Fibroblast of lung (primary cell): ENCODE measurements at regions not wholly inside any gene's neighbourhood (a gene's known extent, or its start where the extent isn't known, plus 50 kb on each side); places are given as distances from the start of the nearest gene placed in this dataset.

Source experiments
- DNase-seq, 2 donors: peaks; one replicate each; pipeline versions ENCODE4 v3.0.0 to v3.0.0-alpha.2; 2010; ENCODE audit warnings: low read depth in 2 of 2
- H2AFZ ChIP-seq: 2 replicates; pipeline ENCODE4 v1.5.1; 2012; ENCODE audit warnings: low read length, control low read depth, inconsistent platforms
- H3K27ac ChIP-seq: 2 replicates; pipeline ENCODE4 v1.5.1; 2011; ENCODE audit warnings: low read length, control low read depth; ENCODE audit not compliant: insufficient read depth
- H3K27me3 ChIP-seq: 2 replicates; pipeline ENCODE4 v1.5.1; 2011; ENCODE audit warnings: mild to moderate bottlenecking, low read length; ENCODE audit not compliant: control insufficient read depth, insufficient read depth
- H3K36me3 ChIP-seq: 2 replicates; pipeline ENCODE4 v1.5.1; 2011; ENCODE audit warnings: low read length; ENCODE audit not compliant: control insufficient read depth, insufficient read depth
- H3K4me1 ChIP-seq: 2 replicates; pipeline ENCODE4 v1.5.1; 2011; ENCODE audit warnings: low read length; ENCODE audit not compliant: control insufficient read depth, insufficient read depth; ENCODE audit errors: extremely low read depth
- H3K4me2 ChIP-seq: 2 replicates; pipeline ENCODE4 v1.5.1; 2011; ENCODE audit warnings: low read length, control low read depth; ENCODE audit not compliant: insufficient read depth; ENCODE audit errors: extremely low read depth
- H3K4me3 ChIP-seq, 4 experiments: fragments of 200-600 bp in 1 of 4; sonication (generic) in 1 of 4; replicated peaks in 1 of 4; 2 replicates each; pipeline ENCODE4 v1.5.1; 2011 to 2016; ENCODE audit warnings: low read length in 4 of 4, low read depth in 3 of 4, mild to moderate bottlenecking in 3 of 4, control low read depth in 2 of 4, inconsistent platforms in 1 of 4, mixed read lengths in 1 of 4; ENCODE audit not compliant: insufficient read depth in 1 of 4; ENCODE audit errors: control extremely low read depth in 1 of 4
- H3K79me2 ChIP-seq: 2 replicates; pipeline ENCODE4 v1.5.1; 2012; ENCODE audit warnings: mild to moderate bottlenecking, low read length, inconsistent platforms; ENCODE audit not compliant: control insufficient read depth, insufficient read depth
- H3K9ac ChIP-seq: 2 replicates; pipeline ENCODE4 v1.5.1; 2011; ENCODE audit warnings: mild to moderate bottlenecking, low read length, control low read depth; ENCODE audit not compliant: insufficient read depth
- H3K9me3 ChIP-seq: 2 replicates; pipeline ENCODE4 v1.5.1; 2012; ENCODE audit warnings: low read depth, low read length; ENCODE audit not compliant: control insufficient read depth, insufficient read depth
- H4K20me1 ChIP-seq: 2 replicates; pipeline ENCODE4 v1.5.1; 2011; ENCODE audit warnings: low read length; ENCODE audit not compliant: control insufficient read depth, insufficient read depth; ENCODE audit errors: extremely low read depth
- CTCF ChIP-seq, 2 donors: IDR thresholded peaks in 1 of 2; conservative IDR thresholded peaks in 1 of 2; 1 replicate in 1 of 2; 2 replicates in 1 of 2; pipeline ENCODE4 v1.5.1; 2011 to 2012; ENCODE audit warnings: low read length in 2 of 2, control low read depth in 1 of 2, inconsistent platforms in 1 of 2, low read depth in 1 of 2, mild to moderate bottlenecking in 1 of 2
- EZH2 ChIP-seq: IDR thresholded peaks from 2 replicates; pipeline ENCODE4 v1.5.1; 2012; ENCODE audit warnings: low read length, control low read depth, mild to moderate bottlenecking; ENCODE audit errors: missing control alignments

DNA sequence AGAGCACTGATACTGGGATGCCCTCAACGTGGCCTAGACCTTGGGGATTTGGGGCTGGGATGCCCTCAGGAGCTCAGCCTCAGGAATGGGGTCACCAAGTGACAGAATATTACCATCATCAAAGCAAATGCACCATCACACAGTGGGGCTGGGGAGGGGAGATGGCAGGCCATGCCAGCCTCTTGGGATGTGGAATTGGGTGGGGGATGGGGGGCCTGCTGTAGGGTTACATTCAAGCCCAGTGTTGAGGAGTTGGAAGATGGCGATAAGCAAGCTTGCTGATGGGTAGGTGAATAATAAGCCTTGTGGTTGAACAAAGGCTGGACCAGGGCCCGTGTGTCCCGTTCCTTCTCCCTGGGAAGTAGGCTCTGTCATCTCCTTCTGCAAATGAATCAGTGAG lies 69.1 kb upstream of the GPR12 start:
- no peak for TF ChIP-seq CTCF (conservative IDR thresholded peaks at IDR 0.05 in 1 of 2, IDR thresholded peaks at IDR 0.05 in 1 of 2; ENCODE audit: low read depth in 1 of 2, low read length in 2 of 2)
- no peak for TF ChIP-seq EZH2
- no peak for DNase-seq
- Histone ChIP-seq H3K36me3 (no peaks in the 10 kb centered on the region), H3K9ac (no peak overlapping the region), H3K27me3 (no peaks in the 10 kb centered on the region), H3K4me2 (no peak overlapping the region), H3K4me3 (no peak overlapping the region), H3K79me2 (no peaks in the 10 kb centered on the region), H2AFZ (no peak overlapping the region), H3K9me3 (no peaks in the 10 kb centered on the region), H3K4me1 (no peaks in the 10 kb centered on the region), H4K20me1 (no peaks in the 10 kb centered on the region), H3K27ac (no peak overlapping the region)

- Histone ChIP-seq H3K27me3 (peaks cover 4% of the 10 kb centered on the region), H3K4me3 (no peak overlapping the region), H3K4me2 (no peak overlapping the region), H3K9ac (no peak overlapping the region), H2AFZ (no peak overlapping the region), H3K4me1 (no peaks in the 10 kb centered on the region), H3K27ac (no peak overlapping the region), H3K36me3 (no peaks in the 10 kb centered on the region), H3K9me3 (no peaks in the 10 kb centered on the region), H4K20me1 (no peaks in the 10 kb centered on the region), H3K79me2 (no peaks in the 10 kb centered on the region)
- no peak for DNase-seq
- no peak for TF ChIP-seq CTCF (conservative IDR thresholded peaks at IDR 0.05 in 1 of 2, IDR thresholded peaks at IDR 0.05 in 1 of 2; ENCODE audit: low read depth in 1 of 2, low read length in 2 of 2)
- TF ChIP-seq EZH2: no peak
Measured at GRCh38 chr13:26824581-26824980, 64.0 kb upstream of the GPR12 start.

DNA sequence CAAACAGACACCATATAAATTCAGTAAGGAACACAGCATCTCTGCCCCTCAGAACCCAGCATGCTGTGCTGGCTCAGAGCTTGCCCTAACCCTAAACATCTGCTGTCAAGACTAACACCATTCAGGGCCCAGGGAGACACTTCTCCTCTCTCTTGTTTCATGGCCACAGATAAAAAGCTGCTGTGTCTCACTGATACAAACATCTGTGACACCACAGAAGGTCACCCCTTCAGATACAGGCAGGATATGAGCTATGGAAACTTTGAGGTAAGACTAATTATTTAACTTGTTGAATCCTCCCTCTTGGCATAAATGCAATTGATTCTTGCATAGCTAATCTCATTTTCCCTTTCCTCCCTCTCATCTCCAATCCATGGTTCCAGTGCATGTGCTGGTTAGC lies 61.6 kb upstream of the GPR12 start:
- Histone ChIP-seq H4K20me1 (no peaks in the 10 kb centered on the region), H3K4me1 (no peaks in the 10 kb centered on the region), H3K4me2 (no peak overlapping the region), H3K9me3 (no peaks in the 10 kb centered on the region), H3K36me3 (no peaks in the 10 kb centered on the region), H3K9ac (no peak overlapping the region), H2AFZ (no peak overlapping the region), H3K4me3 (no peak overlapping the region), H3K27ac (no peak overlapping the region), H3K27me3 (peaks cover 4% of the 10 kb centered on the region), H3K79me2 (no peaks in the 10 kb centered on the region)
- no peak for DNase-seq
- TF ChIP-seq EZH2 (no peak), CTCF (conservative IDR thresholded peaks at IDR 0.05 in 1 of 2, IDR thresholded peaks at IDR 0.05 in 1 of 2; ENCODE audit: low read depth in 1 of 2, low read length in 2 of 2) (no peak)
